ENCODE measurements at regions not wholly inside any gene's neighbourhood (a gene's known extent, or its start where the extent isn't known, plus 50 kb on each side); places are given as distances from the start of the nearest gene placed in this dataset.

DNA sequence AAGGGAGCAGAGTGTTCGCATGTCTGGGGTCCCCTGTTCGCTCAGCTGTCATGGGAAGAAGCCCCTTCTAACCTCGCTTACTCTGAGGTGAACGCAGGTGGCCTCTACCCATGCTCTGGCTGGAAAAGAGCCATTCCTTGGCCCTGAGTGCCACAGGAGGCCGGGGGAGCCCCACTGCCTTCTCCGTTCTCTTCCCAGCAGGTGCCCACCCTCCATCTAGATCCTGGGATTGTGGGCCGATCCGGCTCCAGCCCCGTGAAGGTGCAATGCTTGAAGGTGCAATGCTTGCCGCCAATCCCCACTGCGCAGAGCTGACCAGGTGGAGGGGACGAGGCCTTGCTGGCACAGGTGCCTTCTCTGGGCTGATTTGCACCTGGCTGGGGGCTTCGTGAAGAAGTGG, 95.4 kb downstream of the MRPL36 start:
- CTCF ChIA-PET: no interaction called here

GRCh38 chr5:1703352-1704050, 96.1 kb downstream of the MRPL36 start:
- CTCF ChIA-PET: no interaction called here
- POLR2A ChIA-PET: no interaction called here
- TF ChIP-seq, protein P1, sequence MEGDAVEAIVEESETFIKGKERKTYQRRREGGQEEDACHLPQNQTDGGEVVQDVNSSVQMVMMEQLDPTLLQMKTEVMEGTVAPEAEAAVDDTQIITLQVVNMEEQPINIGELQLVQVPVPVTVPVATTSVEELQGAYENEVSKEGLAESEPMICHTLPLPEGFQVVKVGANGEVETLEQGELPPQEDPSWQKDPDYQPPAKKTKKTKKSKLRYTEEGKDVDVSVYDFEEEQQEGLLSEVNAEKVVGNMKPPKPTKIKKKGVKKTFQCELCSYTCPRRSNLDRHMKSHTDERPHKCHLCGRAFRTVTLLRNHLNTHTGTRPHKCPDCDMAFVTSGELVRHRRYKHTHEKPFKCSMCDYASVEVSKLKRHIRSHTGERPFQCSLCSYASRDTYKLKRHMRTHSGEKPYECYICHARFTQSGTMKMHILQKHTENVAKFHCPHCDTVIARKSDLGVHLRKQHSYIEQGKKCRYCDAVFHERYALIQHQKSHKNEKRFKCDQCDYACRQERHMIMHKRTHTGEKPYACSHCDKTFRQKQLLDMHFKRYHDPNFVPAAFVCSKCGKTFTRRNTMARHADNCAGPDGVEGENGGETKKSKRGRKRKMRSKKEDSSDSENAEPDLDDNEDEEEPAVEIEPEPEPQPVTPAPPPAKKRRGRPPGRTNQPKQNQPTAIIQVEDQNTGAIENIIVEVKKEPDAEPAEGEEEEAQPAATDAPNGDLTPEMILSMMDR (IDR thresholded peaks at IDR 0.05; ENCODE audit: insufficient read depth, low read length, missing control alignments): no peak
- no peak overlapping the region for H3K4me3 ChIP-seq (ENCODE audit: low read depth, low read length)
- no peak for DNase-seq (ENCODE audit: low read depth, low spot score)

More for the DNA sequence above, 95.4 kb downstream of the MRPL36 start:
- DNase-seq (ENCODE audit: low read depth, low spot score): no peak
- TF ChIP-seq, protein P1 (IDR thresholded peaks at IDR 0.05; ENCODE audit: insufficient read depth, low read length, missing control alignments): no peak
- H3K4me3 ChIP-seq (ENCODE audit: low read depth, low read length): no peak overlapping the region
- POLR2A ChIA-PET: no interaction called here

- TF ChIP-seq, protein P1 (IDR thresholded peaks at IDR 0.05; ENCODE audit: insufficient read depth, low read length, missing control alignments): no peak
- no peak for DNase-seq (ENCODE audit: low read depth, low spot score)
- H3K4me3 ChIP-seq (ENCODE audit: low read depth, low read length): no peak overlapping the region
- ChIA-PET POLR2A (no interaction called here), CTCF (no interaction called here)
Observed at GRCh38 chr5:1702318-1702717, 97.3 kb downstream of the MRPL36 start.

DNA sequence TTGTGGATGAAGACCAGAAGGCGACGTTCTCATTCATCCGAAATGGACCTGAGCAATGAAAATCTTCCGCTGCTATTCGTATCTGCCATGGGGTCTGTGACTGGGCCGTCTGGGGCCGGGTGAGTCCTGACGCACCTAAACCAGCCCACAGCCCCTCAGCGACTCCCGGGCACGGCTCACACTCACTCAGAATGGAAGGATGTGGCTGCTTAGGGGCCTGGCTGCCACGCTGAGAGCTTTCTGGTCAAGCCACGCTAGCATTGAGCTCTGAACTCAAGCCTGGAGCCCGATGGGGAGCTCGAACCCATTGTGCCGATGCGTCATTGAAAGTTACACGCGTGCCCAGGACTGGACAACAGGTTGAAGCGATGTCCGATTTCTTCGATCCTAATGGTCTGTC, 97.8 kb downstream of the MRPL36 start:
- ChIA-PET CTCF (no interaction called here), POLR2A (no interaction called here)
- H3K4me3 ChIP-seq (ENCODE audit: low read depth, low read length): no peak overlapping the region
- TF ChIP-seq, protein P1 (IDR thresholded peaks at IDR 0.05; ENCODE audit: insufficient read depth, low read length, missing control alignments): no peak
- no peak for DNase-seq (ENCODE audit: low read depth, low spot score)

GRCh38 chr5:1701216-1701864, 98.3 kb downstream of the MRPL36 start:
- TF ChIP-seq, protein P1 (IDR thresholded peaks at IDR 0.05; ENCODE audit: insufficient read depth, low read length, missing control alignments): no peak
- DNase-seq (ENCODE audit: low read depth, low spot score): no peak
- H3K4me3 ChIP-seq (ENCODE audit: low read depth, low read length): no peak overlapping the region
- ChIA-PET POLR2A (no interaction called here), CTCF (no interaction called here)

GRCh38 chr5:1699394-1699793, 100.2 kb downstream of the MRPL36 start:
- H3K4me3 ChIP-seq (ENCODE audit: low read depth, low read length): no peak overlapping the region
- POLR2A ChIA-PET: no interaction called here
- TF ChIP-seq, protein P1 (IDR thresholded peaks at IDR 0.05; ENCODE audit: insufficient read depth, low read length, missing control alignments): no peak
- no peak for DNase-seq (ENCODE audit: low read depth, low spot score)
- CTCF ChIA-PET: no interaction called here
